HG03039 (cell line): ENCODE measurements at regions not wholly inside any gene's neighbourhood (a gene's known extent, or its start where the extent isn't known, plus 50 kb on each side); places are given as distances from the start of the nearest gene placed in this dataset.
"Not testable (repeated sequence)": the region's sequence is repeated elsewhere in the genome, so short reads cannot be mapped to it uniquely, and the experiment has no call there.

Experiments
- ATAC-seq: cut with Tn5 transposase; IDR thresholded peaks from one replicate; pipeline ENCODE4 v1.9.1; 2021; ENCODE audit warnings: mild to moderate bottlenecking, moderate library complexity; ENCODE audit not compliant: unreplicated experiment

DNA sequence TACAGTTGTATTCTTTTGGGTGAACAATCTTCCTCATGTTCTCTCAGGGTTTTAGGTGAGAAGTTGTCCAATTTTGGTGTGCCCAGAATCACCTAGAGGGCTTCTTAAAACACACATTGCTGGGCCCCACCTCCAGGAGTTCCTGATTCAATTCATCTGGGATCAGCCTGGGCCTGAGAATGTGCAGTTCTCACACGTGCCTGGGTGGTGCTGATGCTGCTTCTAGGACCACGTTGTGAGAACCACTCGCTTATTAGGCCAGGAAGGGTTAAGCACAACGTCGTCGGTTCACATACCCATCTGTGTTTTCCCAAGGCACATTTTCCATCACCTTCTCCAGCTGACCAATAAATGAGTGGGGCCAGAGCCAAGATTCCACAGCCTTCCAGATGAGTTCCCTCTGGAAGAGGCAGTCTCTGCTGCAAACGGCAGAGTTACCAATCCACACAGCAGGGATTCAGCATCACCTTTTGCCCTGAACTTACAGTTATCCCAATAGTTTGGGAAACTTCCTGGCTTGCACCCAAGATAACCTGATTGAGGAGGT lies 277.7 kb upstream of the HNRNPA3 start:
- no peak for ATAC-seq

DNA sequence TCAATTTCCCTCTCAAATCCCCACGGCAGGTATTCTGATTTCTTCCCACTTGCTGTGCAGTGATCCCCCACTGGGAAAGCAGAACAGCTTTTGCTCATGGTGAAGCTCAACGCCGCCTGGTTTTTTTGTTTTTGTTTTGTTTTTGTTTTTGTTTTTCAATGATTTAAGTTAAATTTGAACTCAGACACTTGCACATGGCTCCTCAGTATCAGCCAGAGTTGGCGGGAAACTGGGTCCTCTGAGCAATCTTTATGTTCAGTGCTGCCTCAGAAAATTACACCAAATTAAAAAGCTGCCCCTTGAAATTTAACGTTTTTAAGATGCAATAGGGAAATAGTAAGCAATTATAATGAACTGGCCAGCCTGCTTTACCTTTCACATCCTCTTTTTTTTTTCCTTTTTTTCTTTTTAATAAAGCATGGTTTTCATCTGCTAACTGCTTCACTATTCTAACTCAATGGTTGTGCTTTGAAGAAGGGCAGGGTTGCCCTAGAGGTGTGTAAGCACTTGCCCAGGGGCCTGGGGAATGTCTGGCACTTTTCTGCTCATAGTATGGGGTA lies 277.0 kb upstream of the HNRNPA3 start:
- ATAC-seq: no peak

DNA sequence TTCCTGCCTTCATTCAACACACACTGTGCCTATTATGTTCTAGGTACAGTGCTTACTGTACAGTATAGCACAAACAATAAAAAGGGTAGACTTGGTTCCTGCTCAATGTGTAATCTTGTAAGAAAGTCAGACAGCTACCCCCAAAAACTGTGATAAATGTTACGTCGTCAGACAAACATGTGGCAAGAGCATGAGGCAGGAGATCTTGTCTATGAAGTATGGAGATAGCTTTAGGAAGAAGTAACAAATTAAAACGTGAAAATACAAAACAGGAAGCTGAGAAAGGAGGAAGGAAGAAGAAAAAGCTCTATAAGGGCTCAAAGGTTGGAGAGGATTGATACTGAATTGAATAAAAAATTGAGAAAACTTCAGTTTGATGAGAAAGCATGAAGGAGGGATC lies 276.2 kb upstream of the HNRNPA3 start:
- no peak for ATAC-seq

DNA sequence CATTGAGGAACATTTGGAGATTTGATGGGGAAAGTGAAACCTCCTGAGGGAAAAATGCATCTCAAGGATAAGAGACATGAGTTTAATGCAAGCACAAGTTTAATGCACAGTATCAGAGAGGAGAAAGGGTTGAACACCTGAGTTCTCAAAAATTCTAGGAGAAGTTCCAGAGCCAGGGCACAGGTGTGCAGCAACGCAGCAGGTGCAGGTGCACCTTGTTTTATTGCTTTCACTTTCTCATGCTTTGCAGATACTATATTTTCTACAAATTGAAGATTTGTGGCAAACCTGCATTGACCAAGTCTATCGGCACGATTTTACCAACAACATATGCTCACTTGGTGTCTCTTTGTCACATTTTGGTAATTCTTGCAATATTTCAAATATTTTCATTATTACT lies 267.6 kb upstream of the HNRNPA3 start:
- ATAC-seq: no peak

DNA sequence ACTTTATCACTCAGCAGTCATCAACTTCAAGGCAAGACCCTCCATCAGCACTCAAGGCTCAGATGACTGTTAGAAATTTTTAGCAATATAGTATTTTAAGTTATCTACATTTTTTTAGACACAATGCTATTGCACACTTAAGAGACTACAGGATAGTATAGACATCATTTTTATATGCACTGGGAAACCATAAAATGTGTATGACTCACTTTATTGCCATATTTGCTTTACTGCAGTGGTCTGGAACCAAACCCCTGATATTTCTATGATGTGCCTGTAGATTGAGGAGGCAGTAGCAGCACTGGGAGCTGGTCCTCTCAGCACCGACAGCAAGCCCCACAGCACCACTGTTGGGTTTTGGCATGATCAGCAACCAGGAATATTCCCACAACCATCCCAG lies 264.8 kb upstream of the HNRNPA3 start:
- no peak for ATAC-seq

DNA sequence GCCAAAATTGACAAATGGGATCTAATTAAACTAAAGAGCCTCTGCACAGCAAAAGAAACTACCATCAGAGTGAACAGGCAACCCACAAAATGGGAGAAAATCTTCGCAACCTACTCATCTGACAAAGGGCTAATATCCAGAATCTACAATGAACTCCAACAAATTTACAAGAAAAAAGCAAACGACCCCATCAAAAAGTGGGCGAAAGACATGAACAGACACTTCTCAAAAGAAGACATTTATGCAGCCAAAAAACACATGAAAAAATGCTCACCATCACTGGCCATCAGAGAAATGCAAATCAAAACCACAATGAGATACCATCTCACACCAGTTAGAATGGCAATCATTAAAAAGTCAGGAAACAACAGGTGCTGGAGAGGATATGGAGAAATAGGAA lies 261.4 kb upstream of the HNRNPA3 start:
- ATAC-seq: not testable (repeated sequence)

DNA sequence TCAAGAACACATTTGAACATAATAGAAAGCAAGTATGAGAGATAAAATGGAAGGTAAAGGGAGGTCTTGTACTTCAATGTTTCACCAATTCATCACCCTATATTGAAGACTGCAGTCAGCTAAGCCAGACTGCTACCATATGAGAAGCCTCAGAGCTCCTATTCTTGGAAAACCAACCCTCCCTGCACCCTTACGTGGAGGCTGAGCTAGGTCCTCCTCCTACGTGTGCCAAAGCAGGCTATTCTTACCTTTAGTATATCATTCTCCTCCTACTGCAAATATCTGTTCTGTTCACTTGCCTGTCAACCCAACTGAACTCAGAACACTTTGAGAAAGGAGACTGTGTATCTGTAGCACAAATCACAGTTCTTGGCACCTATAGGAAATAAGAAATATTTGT lies 255.8 kb upstream of the HNRNPA3 start:
- ATAC-seq: no peak

DNA sequence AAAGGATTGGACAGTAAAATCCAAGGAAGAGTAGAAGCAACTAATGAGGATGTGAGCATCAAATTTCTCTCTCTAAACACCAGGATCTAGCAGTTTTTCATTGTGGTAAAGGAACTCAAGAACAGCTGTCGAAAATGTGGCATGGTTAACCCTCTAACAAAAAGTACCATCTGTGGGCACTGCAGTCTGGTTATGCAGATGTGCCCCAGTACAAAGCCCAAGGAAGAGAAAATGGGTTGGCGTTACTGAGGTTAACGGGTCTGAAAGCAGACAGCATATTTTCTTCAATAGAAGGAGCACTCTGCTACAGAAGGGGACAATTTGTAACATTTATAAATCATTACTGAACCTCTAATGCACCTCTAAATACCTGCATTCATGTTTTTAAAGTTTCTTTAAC lies 253.0 kb upstream of the HNRNPA3 start:
- ATAC-seq: no peak

DNA sequence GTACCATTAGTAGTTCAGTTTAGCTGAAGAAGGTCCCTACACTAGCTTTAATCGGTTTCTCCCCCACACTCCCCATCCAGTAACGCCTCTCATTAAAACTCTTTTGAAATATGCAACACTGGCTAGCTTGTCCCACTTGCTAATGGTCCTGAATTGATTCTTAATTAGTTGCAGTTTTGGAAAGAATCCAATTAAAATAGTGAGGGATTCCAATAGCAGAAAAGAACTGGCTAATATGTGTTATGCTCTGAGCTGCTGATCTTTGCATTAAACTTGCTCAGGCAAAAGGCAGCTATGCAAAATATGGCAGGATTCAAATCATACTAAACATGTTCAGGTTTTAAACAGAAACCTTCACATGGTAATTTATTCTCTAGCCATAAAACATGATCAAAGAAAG lies 252.5 kb upstream of the HNRNPA3 start:
- ATAC-seq: no peak

DNA sequence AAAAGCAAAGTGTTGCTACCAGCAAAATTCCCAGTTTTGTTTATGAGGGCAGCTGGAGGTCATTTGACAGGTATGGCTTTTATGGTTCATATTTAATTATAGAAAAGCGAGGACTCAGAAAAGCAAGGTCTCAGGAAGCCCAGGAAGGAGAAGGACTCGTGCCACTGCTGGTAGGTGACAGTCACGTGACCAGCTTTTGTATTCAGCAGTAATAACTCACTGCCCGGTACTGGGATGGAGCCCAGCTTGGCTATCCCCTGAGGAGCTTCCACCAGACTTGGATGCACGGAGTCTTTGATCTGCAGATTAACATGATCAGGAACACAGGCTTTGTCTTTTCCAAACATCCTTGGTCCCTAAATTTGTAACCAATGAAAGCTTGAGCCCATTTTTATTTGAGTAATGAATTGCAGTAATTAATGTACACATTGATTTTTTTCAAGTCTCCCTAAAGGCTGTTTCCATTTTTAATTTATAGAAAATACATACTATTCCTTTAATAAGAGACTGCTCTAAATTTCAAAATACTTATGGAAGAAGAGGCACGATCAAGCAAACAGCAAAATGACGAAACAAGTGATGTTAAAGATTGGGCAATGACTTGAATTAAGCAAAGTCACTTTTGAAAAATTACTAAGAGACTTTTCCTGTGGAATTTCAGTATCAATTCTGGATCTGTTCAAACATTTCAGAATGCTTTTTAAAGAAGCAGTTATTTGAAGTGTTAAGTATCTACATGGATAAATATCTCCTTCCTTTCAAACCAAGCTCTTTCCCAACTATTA lies 251.7 kb upstream of the HNRNPA3 start:
- ATAC-seq: no peak

DNA sequence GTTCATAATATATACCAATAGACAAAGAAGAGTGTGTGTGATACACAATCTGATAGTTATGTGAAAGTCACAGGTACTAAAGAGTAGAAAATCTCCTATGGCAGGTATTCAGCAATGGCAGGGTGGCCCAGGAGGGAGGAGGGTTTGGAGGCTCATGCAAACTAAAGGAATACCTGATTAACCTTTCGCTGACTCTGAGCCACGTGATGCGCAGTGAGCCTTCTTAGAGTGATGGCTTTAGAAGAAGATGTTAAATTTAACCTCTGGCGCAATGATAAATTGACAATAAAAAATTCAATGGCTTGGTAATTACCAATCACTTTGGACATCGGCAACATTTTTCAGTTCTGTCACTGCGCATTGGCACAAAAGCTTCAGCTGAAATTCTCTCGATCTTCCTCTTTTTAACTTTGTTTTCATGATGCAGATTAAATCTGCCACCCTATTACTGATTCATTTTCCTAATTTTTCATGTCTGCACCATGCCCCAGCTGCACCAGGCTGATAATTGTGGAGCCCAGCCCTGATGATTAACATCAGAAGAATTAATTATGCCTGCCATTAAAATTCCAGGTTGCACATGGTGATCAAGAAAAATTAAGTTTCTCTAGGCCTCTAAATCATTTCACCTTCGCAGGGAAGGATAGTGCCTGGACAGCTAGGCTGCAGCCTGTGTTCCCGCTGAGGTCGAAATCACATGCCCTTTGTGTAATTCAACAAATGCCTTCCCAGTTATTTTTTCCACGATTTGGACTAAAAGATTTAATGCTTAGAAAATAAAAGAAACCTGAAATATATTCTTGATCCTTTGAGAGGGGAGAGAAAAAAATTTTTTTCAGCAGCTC lies 250.6 kb upstream of the HNRNPA3 start:
- no peak for ATAC-seq

DNA sequence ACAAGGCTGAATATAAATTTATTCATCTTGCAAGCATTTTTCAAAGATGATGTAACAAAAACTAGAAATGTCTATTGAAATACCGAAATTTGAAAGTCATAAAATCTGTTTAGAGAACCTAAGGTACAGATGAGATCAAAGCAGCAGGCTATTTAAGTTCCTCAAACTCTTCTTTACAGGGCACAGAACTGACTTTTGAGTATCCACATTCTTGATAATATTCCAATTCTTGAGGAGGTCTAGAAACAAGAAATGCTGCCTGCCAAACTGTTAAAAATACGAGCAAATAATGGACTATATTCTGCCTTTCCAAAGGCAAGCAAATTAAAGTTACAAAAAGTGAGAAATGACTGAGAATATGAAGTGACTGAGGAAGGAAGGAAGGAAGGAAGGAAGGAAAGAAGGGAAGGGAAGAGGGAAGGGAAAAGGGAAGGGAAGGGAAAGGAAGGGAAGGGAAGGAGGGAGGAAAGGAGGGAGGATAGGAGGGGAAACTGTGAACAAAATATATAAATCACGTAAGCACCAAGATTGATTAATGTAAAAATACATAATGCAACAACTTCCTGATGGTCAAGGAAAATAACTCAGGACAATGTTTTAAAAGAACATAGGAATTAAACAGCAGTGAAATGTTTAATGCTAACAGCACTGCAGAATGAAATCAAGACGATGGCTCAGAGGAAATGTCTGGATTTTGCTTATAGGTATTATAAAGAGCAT lies 248.9 kb upstream of the HNRNPA3 start:
- no peak for ATAC-seq

DNA sequence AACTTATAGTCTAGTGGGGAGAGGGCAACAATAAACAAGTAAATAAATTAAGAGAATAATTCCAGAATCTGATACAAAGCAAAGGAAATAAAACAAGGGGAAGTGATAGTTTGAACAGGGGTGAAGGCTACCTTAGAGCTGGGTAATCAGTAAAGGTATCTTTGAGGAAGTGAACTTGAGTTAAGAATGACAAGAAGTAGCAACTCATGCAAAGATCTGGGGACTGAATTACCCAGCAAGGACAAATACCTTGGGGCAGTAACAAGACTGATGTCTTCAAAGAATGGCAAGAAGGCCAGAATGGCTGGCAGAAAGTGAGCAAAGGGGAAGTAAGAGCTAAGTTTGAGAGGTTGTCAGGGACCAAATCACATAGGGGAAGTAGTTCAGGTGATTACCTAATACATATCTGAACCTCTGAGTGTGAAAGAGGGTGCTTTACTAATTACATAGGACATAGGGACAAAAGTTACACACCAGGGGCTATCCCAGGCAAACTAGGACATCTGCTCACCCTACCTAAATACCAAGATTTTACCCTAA lies 244.6 kb upstream of the HNRNPA3 start:
- ATAC-seq: no peak

DNA sequence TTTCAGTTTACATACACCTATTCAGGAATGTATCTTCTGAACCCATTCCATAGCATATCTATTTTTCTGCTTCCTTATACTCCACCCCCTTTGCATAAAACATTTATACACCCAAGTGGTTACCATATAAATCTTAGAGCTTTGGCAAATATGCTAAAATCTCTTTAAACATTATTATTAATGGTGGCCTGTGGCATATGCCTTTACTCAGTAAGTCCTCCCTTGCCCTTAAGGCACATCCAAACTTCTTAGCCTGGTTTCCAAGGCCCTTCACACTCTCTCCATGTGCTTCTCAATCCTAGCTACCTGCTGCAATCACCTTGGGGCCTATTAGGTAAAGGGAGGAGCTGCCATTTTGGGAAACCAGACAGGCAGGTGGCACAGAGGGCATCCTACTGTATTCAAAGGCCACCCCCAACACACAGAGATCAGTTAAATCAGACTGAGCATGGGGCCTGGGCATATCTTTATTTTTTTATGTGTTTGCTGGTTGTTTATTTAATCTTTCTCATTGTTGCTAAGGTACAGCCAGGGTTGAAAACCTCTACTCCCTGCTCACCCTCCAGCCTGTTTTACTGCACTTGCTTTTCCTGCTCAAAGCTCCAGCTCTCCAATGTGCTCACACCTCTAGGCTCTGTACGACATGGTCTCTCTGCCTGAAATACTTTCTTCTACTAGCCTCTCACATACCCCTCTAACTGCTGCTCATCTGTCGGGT lies 242.8 kb upstream of the HNRNPA3 start:
- ATAC-seq: no peak

DNA sequence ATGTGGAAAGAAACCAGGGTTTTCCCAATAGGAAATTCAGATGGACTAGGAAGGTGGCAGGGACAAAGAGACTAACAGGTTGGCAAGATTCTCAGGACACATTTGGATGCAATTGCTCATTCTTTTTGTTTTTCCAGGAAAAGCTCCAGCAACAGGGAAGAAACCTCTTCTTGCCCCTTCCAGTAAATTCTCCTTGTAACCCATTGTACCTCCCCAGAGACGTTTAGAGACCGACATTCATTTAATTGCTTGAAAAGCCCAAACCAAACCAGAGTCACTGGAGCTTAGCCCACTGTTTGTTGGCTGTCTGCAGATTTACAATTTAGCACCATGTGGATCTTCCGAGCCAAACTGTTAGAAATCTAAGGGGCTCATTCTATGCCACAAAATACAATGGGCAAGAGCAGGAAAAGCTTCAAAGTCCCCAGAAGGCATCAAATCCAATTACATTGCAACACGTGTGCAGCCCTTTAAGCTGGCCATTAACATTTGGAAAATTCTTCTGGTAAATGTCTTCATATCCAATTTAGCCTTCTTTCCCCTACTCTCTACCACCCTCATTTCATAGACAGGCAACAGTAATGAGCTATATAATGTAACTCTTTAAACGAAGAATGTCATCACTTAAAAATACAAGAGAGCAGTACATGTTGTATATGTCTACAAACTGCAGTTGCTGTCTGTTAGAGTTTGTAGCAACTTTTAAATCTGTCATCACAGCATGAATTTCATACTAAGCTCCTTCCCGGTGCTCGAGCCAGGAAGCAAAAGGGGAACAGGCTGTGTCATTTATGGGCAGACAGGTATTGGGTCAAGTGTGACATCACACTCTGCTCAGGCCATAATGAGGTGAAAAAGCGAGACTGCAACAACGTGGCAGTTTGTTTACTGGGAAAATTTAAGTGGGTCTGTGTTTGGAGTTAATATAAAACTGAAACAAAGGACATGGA lies 235.6 kb upstream of the HNRNPA3 start:
- ATAC-seq: no peak

DNA sequence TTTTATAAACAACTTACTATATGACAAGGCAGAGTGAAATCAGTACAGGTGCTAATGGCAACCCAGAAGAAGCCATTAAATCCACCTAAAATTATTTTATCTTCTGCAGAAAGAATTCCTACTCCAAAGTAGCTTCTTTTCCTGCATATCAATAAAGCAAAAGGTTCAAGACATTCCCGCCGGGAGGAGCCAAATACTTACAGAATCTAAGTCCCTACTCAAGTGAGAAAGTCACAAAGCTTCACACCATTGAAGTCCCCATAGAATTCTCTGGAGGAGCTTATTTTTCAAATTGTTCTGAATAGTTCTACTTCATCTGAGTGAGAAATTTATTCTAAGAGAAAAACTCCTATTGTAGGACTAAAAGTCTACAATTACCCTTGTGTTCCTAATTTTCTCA lies 233.7 kb upstream of the HNRNPA3 start:
- no peak for ATAC-seq

DNA sequence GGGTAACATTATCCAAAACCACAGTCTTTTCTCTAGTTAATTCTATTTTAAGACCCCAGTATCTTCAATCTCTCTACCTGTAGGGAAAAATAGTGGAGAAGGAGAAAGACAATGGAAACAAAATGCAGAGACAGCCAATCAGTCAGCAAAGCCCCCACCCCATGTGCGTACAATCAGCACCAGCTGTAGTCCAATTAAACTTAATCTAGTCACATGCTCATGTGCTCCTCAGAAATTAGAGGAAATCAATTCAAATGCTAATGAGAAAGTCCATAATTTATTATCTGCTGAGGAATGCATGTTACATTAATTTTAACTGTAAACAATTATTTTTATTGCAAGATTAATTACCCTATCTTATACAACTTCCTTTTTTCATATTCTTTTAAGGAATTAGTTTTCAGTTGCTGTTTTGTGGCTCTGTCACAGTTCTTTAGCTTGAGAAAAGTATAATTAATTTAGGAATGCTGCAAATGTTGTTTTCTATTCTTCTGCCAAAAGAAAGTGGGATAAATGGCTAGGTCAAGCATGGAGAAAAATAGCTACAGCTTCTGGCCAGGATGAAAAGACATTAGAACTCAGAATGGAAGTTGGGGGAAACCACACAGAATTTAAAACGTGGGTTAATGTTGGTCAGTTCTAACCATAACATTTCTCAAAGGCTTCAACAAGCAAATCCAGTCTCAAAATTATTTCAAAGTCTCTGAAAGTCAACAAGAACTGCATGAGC lies 232.4 kb upstream of the HNRNPA3 start:
- ATAC-seq: no peak

DNA sequence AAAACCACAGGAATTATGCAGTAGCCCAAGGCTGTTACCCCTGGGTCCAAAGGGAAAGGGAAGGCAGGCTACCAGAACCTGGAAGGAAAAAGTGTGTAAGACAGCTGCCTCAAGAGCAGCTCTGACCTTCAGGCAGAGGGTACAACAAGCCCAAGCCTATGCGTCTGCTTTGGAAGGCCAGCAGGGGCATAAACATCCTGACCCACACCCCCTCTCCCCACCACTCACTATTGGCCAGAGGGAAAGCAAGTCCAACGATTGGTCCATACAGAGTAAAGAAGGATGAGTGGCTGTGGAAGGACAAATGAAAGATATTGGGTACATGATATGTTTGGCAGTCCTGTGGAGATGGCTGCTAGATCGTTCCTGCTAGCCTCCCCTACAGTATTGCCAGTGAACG lies 227.6 kb upstream of the HNRNPA3 start:
- no peak for ATAC-seq
